Sigmoid colon (tissue), 4 donors: ENCODE measurements at regions not wholly inside any gene's neighbourhood (a gene's known extent, or its start where the extent isn't known, plus 50 kb on each side); places are given as distances from the start of the nearest gene placed in this dataset.

ENCODE experiments used
- POLR2A ChIP-seq, 2 donors: fragments of 450-650 bp; IDR thresholded peaks; one replicate each; pipeline ENCODE4 v1.6.1; 2016; ENCODE audit warnings: antibody characterized with exemption in 2 of 2, mild to moderate bottlenecking in 2 of 2, moderate library complexity in 2 of 2
- POLR2AphosphoS5 ChIP-seq, 4 donors: sonication (generic); formaldehyde crosslinking; IDR thresholded peaks; one replicate each; pipeline ENCODE4 v1.6.1; 2017; ENCODE audit warnings: antibody characterized with exemption in 4 of 4
- TF ChIP-seq, protein P1 (sequence below), 4 experiments: fragments of 450-650 bp in 3 of 4; fragments of 200-600 bp in 1 of 4; IDR thresholded peaks; one replicate each; pipeline ENCODE4 v1.5.1; 2016 to 2019; ENCODE audit warnings: antibody characterized with exemption in 4 of 4, mild to moderate bottlenecking in 3 of 4, moderate library complexity in 2 of 4

DNA sequence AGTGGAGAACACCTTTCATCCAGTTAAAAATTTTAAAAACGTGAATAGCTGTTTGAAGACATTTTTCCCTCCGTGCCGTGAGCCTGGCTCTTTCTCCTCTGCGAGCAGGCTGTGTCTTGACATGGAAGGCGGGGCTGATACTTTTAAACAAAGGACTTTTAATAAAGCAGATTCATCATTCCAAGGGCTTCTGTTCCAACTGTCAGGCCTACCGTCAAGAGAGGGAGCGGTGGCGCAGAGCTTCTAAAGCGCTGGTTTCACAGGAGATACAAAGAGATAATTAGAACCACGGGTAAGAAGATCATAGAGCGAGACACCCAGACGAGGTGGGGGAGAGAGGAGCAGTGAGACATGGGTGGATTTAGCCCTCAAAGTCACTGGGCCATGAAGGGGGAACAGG, 247.4 kb upstream of the C1orf174 start:
- TF ChIP-seq, protein P1, sequence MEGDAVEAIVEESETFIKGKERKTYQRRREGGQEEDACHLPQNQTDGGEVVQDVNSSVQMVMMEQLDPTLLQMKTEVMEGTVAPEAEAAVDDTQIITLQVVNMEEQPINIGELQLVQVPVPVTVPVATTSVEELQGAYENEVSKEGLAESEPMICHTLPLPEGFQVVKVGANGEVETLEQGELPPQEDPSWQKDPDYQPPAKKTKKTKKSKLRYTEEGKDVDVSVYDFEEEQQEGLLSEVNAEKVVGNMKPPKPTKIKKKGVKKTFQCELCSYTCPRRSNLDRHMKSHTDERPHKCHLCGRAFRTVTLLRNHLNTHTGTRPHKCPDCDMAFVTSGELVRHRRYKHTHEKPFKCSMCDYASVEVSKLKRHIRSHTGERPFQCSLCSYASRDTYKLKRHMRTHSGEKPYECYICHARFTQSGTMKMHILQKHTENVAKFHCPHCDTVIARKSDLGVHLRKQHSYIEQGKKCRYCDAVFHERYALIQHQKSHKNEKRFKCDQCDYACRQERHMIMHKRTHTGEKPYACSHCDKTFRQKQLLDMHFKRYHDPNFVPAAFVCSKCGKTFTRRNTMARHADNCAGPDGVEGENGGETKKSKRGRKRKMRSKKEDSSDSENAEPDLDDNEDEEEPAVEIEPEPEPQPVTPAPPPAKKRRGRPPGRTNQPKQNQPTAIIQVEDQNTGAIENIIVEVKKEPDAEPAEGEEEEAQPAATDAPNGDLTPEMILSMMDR (IDR thresholded peaks at IDR 0.05), result no peak
- TF ChIP-seq POLR2A (IDR thresholded peaks at IDR 0.05), result no peak
- no peak for TF ChIP-seq POLR2AphosphoS5 (IDR thresholded peaks at IDR 0.05)
